ENCODE measurements at regions not wholly inside any gene's neighbourhood (a gene's known extent, or its start where the extent isn't known, plus 50 kb on each side); places are given as distances from the start of the nearest gene placed in this dataset.

GRCh38 chr1:58932859-58933598 is 149.2 kb upstream of the JUN start (continued):
- no peak for TF ChIP-seq CHD7 (IDR thresholded peaks at IDR 0.05; ENCODE audit: insufficient replicate concordance, low read length)

All from H1 (cell line).